Heart left ventricle (tissue), 16 donors: ENCODE measurements at regions not wholly inside any gene's neighbourhood (a gene's known extent, or its start where the extent isn't known, plus 50 kb on each side); places are given as distances from the start of the nearest gene placed in this dataset.

Experiments
- ATAC-seq, 4 donors: fragments of 200-7000 bp; cut with Tn5 transposase; one replicate each; pipeline ENCODE4 v1.9.1; 2020 to 2022; ENCODE audit warnings: moderate library complexity in 4 of 4, mild to moderate bottlenecking in 3 of 4, moderate number of reproducible peaks in 1 of 4
- DNase-seq, 5 donors: peaks; one replicate each; pipeline ENCODE4 v3.0.0-alpha.2; 2020
- H3K27ac ChIP-seq, 12 donors: fragments of 200-600 bp; sonication (generic) in 4 of 12; one replicate each; pipeline versions ENCODE4 v1.5.0 to v1.8.0; 2016 to 2022; ENCODE audit warnings: mild to moderate bottlenecking in 2 of 12
- H3K27me3 ChIP-seq, 9 donors: fragments of 200-600 bp; sonication (generic) in 2 of 9; one replicate each; pipeline versions ENCODE4 v1.5.1 to v1.8.0; 2016 to 2022; ENCODE audit warnings: mild to moderate bottlenecking in 3 of 9
- H3K36me3 ChIP-seq, 9 donors: fragments of 200-600 bp; sonication (generic) in 2 of 9; one replicate each; pipeline versions ENCODE4 v1.5.0 to v1.8.0; 2018 to 2022; ENCODE audit warnings: mild to moderate bottlenecking in 2 of 9
- H3K4me1 ChIP-seq, 12 donors: fragments of 200-600 bp; sonication (generic) in 4 of 12; one replicate each; pipeline versions ENCODE4 v1.5.0 to v1.8.0; 2016 to 2022; ENCODE audit warnings: mild to moderate bottlenecking in 3 of 12
- H3K4me3 ChIP-seq, 12 donors: fragments of 200-600 bp; sonication (generic) in 4 of 12; one replicate each; pipeline versions ENCODE4 v1.5.0 to v1.8.0; 2017 to 2022; ENCODE audit warnings: mild to moderate bottlenecking in 9 of 12, moderate library complexity in 4 of 12
- H3K9me3 ChIP-seq, 12 donors: fragments of 200-600 bp; sonication (generic) in 4 of 12; one replicate each; pipeline versions ENCODE4 v1.5.0 to v1.8.0; 2016 to 2022; ENCODE audit warnings: mild to moderate bottlenecking in 1 of 12
- CTCF ChIP-seq, 12 donors: fragments of 200-600 bp; sonication (generic) in 4 of 12; IDR thresholded peaks; one replicate each; pipeline versions ENCODE4 v1.5.0 to v1.8.0; 2018 to 2022; ENCODE audit warnings: antibody characterized with exemption in 12 of 12, mild to moderate bottlenecking in 5 of 12
- POLR2A ChIP-seq, 2 donors: fragments of 450-650 bp; IDR thresholded peaks; one replicate each; pipeline ENCODE4 v1.6.1; 2017; ENCODE audit warnings: antibody characterized with exemption in 2 of 2, mild to moderate bottlenecking in 2 of 2, moderate library complexity in 2 of 2
- WGBS, 4 donors: extraction: QIAGEN DNeasy Blood & Tissue Kit in 2 of 4; methylation state at CpG; one replicate each; pipeline versions ENCODE4 v1.1.5 to v1.1.7; 2013 to 2018; 5-methylcytosine and 5-hydroxymethylcytosine counted together
- intact Hi-C, 10 donors: fragments of 100-400 bp; cut with DNase I; formaldehyde crosslinking; loops; one replicate each; pipeline versions ENCODE4 v1.11.1 to v1.14.2; 2022
- donor health status: ischemic (EF 13 %, LVEDD 7.1; RV severe dilation, severe dysfunction).
- donor health status: healthy with polysubstance abuse.
- donor health status: DM: no; HTN: yes; CAD: no.
- donor health status: DM: no; HTN: no; CAD: no.
- donor health status: ischemic (EF 25% LVEDD 6.9; RV normal size, moderate dysfunction).
- donor health status: ischemic (EF 25% LVEDD 5.7; RV mildly dilated, moderate dysfunction).
- donor health status: healthy.
- donor health status: DM: yes; HTN: yes; CAD: no.
- donor health status: ischemic (EF 35%, LVEDD 5.7; RV mildly dilated, moderate dysfunction).
- donor health status: nonischemic (EF 11% LVEDD 7.7; RV severe dilation, severe dysfunction).
- donor health status: DM: yes; HTN: yes; CAD: no.
- donor health status: PGD.
- donor health status: ischemic (EF 29% LVEDD 5.4; RV normal size, mild dysfunction).
- donor health status: nonischemic (EF 23%, LVEDD 6.1; RV moderate dilation, normal function).

- TF ChIP-seq POLR2A (IDR thresholded peaks at IDR 0.05) (no peak), CTCF (IDR thresholded peaks at IDR 0.05) (no peak)
- intact Hi-C loops, result no loop called here
- peak overlapping the region in 3 of 12 donors; percentile 10 to 23 (median 10) for H3K27ac ChIP-seq
- no peaks in the 10 kb centered on the region for H3K36me3 ChIP-seq
- H3K9me3 ChIP-seq, result peaks cover 0 to 5% (median 0%) of the 10 kb centered on the region in 12 donors
- peaks cover 0 to 11% (median 0%) of the 10 kb centered on the region in 12 donors for H3K4me1 ChIP-seq
- DNase-seq (no peak), ATAC-seq (peak in 2 of 4 donors; percentile 44 to 59)
- H3K27me3 ChIP-seq, result no peaks in the 10 kb centered on the region
- no peak overlapping the region for H3K4me3 ChIP-seq
Measured at GRCh38 chr4:62948108-62948507, 1461.1 kb downstream of the TECRL start.

- H3K27me3 ChIP-seq, result no peaks in the 10 kb centered on the region
- peaks cover 0 to 17% (median 0%) of the 10 kb centered on the region in 12 donors for H3K9me3 ChIP-seq
- intact Hi-C loops, result no loop called here
- DNase-seq (no peak), ATAC-seq (no peak)
- H3K27ac ChIP-seq, result no peak overlapping the region
- H3K4me3 ChIP-seq, result no peak overlapping the region
- no peaks in the 10 kb centered on the region for H3K4me1 ChIP-seq
- H3K36me3 ChIP-seq, result no peaks in the 10 kb centered on the region
- no peak for TF ChIP-seq POLR2A (IDR thresholded peaks at IDR 0.05)
- no peak for TF ChIP-seq CTCF (IDR thresholded peaks at IDR 0.05)
Measured at GRCh38 chr4:62940229-62940628, 1469.0 kb downstream of the TECRL start.

- intact Hi-C loops, result loop anchor here in 3 of 10 donors (10.0 kb wide), 1 partner anchor 104 kb away; no protein-coding TSS in a partner anchor
- DNase-seq (no peak), ATAC-seq (peak in 2 of 4 donors; percentile 55 to 59)
- TF ChIP-seq CTCF (IDR thresholded peaks at IDR 0.05) (no peak), POLR2A (IDR thresholded peaks at IDR 0.05) (no peak)
- Histone ChIP-seq H3K27ac (peak overlapping the region in 8 of 12 donors; percentile 4 to 78 (median 41)), H3K4me1 (peaks cover 0 to 3% (median 0%) of the 10 kb centered on the region in 12 donors), H3K9me3 (peaks cover 0 to 13% (median 0%) of the 10 kb centered on the region in 12 donors), H3K4me3 (peak overlapping the region in 1 of 12 donors; percentile 27), H3K36me3 (no peaks in the 10 kb centered on the region), H3K27me3 (no peaks in the 10 kb centered on the region)
- WGBS, 4 donors, result 18 to 22% methylated on average over 1 of the region's 1 CpG; no CpG with 5 or more reads in 2 of the 4 donors
Measured at GRCh38 chr4:62930884-62931283, 1478.4 kb downstream of the TECRL start.

GRCh38 chr4:62928483-62928882 lies 1480.8 kb downstream of the TECRL start:
- Histone ChIP-seq H3K36me3 (no peaks in the 10 kb centered on the region), H3K27ac (no peak overlapping the region), H3K4me3 (no peak overlapping the region), H3K9me3 (no peaks in the 10 kb centered on the region), H3K27me3 (no peaks in the 10 kb centered on the region), H3K4me1 (peaks cover 0 to 3% (median 0%) of the 10 kb centered on the region in 12 donors)
- ATAC-seq (no peak), DNase-seq (no peak)
- intact Hi-C loops, result no loop called here
- 54 to 85% (median 66%) methylated on average over 3 of the region's 3 CpGs for WGBS, 4 donors
- TF ChIP-seq POLR2A (IDR thresholded peaks at IDR 0.05) (no peak), CTCF (IDR thresholded peaks at IDR 0.05) (no peak)
